ENCODE measurements at regions not wholly inside any gene's neighbourhood (a gene's known extent, or its start where the extent isn't known, plus 50 kb on each side); places are given as distances from the start of the nearest gene placed in this dataset.

GRCh38 chr20:50341050-50341449 lies 150.4 kb downstream of the CEBPB start:
- Histone ChIP-seq H2AFZ (ENCODE audit: low read depth, low read length) (no peak overlapping the region), H3K4me2 (ENCODE audit: insufficient read depth, low read length) (no peak overlapping the region), H3K4me3 (ENCODE audit: low read depth in 1 of 2, low read length in 2 of 2) (no peak overlapping the region), H3K9ac (ENCODE audit: low read depth, low read length) (no peak overlapping the region), H3K9me3 (ENCODE audit: insufficient read depth, low read length, severe bottlenecking) (no peaks in the 10 kb centered on the region), H4K20me1 (ENCODE audit: insufficient read depth, low read length) (peaks cover 23% of the 10 kb centered on the region), H3K36me3 (ENCODE audit: insufficient read depth, low read length) (no peaks in the 10 kb centered on the region), H3K79me2 (ENCODE audit: insufficient read depth, low read length) (no peaks in the 10 kb centered on the region), H3K4me1 (ENCODE audit: insufficient read depth, low read length) (peaks cover 38% of the 10 kb centered on the region), H3K27me3 (ENCODE audit: insufficient read depth, low read length, poor library complexity) (no peaks in the 10 kb centered on the region), H3K27ac (ENCODE audit: low read length) (no peak overlapping the region)
- no peak for DNase-seq
- TF ChIP-seq CTCF (IDR thresholded peaks at IDR 0.05; ENCODE audit: borderline replicate concordance, extremely low read depth, low read length, poor library complexity, severe bottlenecking), result no peak
- no peak for ATAC-seq (ENCODE audit: insufficient read depth, low read depth)

- H4K20me1 ChIP-seq (ENCODE audit: insufficient read depth, low read length), result peaks cover 23% of the 10 kb centered on the region
- TF ChIP-seq EZH2 (IDR thresholded peaks at IDR 0.05; ENCODE audit: borderline replicate concordance, low read depth, low read length, severe bottlenecking), result no peak
- TF ChIP-seq CTCF (IDR thresholded peaks at IDR 0.05; ENCODE audit: borderline replicate concordance, extremely low read depth, low read length, poor library complexity, severe bottlenecking), result no peak
- no peak overlapping the region for H3K27ac ChIP-seq (ENCODE audit: low read length)
- DNase-seq (peak; percentile 35), ATAC-seq (ENCODE audit: insufficient read depth, low read depth) (no peak)
- H3K79me2 ChIP-seq (ENCODE audit: insufficient read depth, low read length), result no peaks in the 10 kb centered on the region
- peaks cover 45% of the 10 kb centered on the region for H3K4me1 ChIP-seq (ENCODE audit: insufficient read depth, low read length)
- no peaks in the 10 kb centered on the region for H3K9me3 ChIP-seq (ENCODE audit: insufficient read depth, low read length, severe bottlenecking)
- no peaks in the 10 kb centered on the region for H3K36me3 ChIP-seq (ENCODE audit: insufficient read depth, low read length)
- H3K4me2 ChIP-seq (ENCODE audit: insufficient read depth, low read length), result no peak overlapping the region
- no peak overlapping the region for H2AFZ ChIP-seq (ENCODE audit: low read depth, low read length)
- H3K4me3 ChIP-seq (ENCODE audit: low read depth in 1 of 2, low read length in 2 of 2), result no peak overlapping the region
- no peaks in the 10 kb centered on the region for H3K27me3 ChIP-seq (ENCODE audit: insufficient read depth, low read length, poor library complexity)
- no peak overlapping the region for H3K9ac ChIP-seq (ENCODE audit: low read depth, low read length)
These were observed 151.4 kb downstream of the CEBPB start for GRCh38 chr20:50341880-50342637.

GRCh38 chr20:50342638-50343102 lies 152.0 kb downstream of the CEBPB start:
- H3K4me1 ChIP-seq (ENCODE audit: insufficient read depth, low read length), result peaks cover 40% of the 10 kb centered on the region
- H3K79me2 ChIP-seq (ENCODE audit: insufficient read depth, low read length), result no peaks in the 10 kb centered on the region
- no peaks in the 10 kb centered on the region for H3K27me3 ChIP-seq (ENCODE audit: insufficient read depth, low read length, poor library complexity)
- H3K27ac ChIP-seq (ENCODE audit: low read length), result no peak overlapping the region
- H3K4me2 ChIP-seq (ENCODE audit: insufficient read depth, low read length), result no peak overlapping the region
- H3K9ac ChIP-seq (ENCODE audit: low read depth, low read length), result no peak overlapping the region
- H4K20me1 ChIP-seq (ENCODE audit: insufficient read depth, low read length), result peaks cover 25% of the 10 kb centered on the region
- DNase-seq (no peak), ATAC-seq (ENCODE audit: insufficient read depth, low read depth) (no peak)
- H2AFZ ChIP-seq (ENCODE audit: low read depth, low read length), result no peak overlapping the region
- no peaks in the 10 kb centered on the region for H3K36me3 ChIP-seq (ENCODE audit: insufficient read depth, low read length)
- TF ChIP-seq EZH2 (IDR thresholded peaks at IDR 0.05; ENCODE audit: borderline replicate concordance, low read depth, low read length, severe bottlenecking) (no peak), CTCF (IDR thresholded peaks at IDR 0.05; ENCODE audit: borderline replicate concordance, extremely low read depth, low read length, poor library complexity, severe bottlenecking) (no peak)
- H3K4me3 ChIP-seq (ENCODE audit: low read depth in 1 of 2, low read length in 2 of 2), result no peak overlapping the region
- no peaks in the 10 kb centered on the region for H3K9me3 ChIP-seq (ENCODE audit: insufficient read depth, low read length, severe bottlenecking)

Measured in DND-41 (cell line).